Endodermal cell (in vitro differentiated cells): ENCODE measurements at regions not wholly inside any gene's neighbourhood (a gene's known extent, or its start where the extent isn't known, plus 50 kb on each side); places are given as distances from the start of the nearest gene placed in this dataset.
A peak's percentile ranks its signal among the peaks of the same experiment; 100 is the strongest.

Source experiments
- DNase-seq: peaks from one replicate; pipeline ENCODE4 v3.0.0-alpha.2; 2017
- H3K27ac ChIP-seq: 2 replicates; pipeline ENCODE4 v1.5.1; 2013; ENCODE audit warnings: mild to moderate bottlenecking, low read depth, low read length, moderate library complexity
- H3K27me3 ChIP-seq: 2 replicates; pipeline ENCODE4 v1.6.1; 2013; ENCODE audit warnings: mild to moderate bottlenecking, low read length, moderate library complexity; ENCODE audit not compliant: insufficient read depth, control insufficient read depth, poor library complexity, severe bottlenecking
- H3K36me3 ChIP-seq: 2 replicates; pipeline ENCODE4 v1.7.0; 2013; ENCODE audit warnings: mild to moderate bottlenecking, low read length, moderate library complexity; ENCODE audit not compliant: control insufficient read depth, insufficient read depth
- H3K4me1 ChIP-seq: one replicate; pipeline ENCODE4 v1.7.0; 2013; ENCODE audit warnings: low read length; ENCODE audit not compliant: control insufficient read depth, insufficient read depth
- H3K4me3 ChIP-seq: 2 replicates; pipeline ENCODE4 v1.5.1; 2013; ENCODE audit warnings: mild to moderate bottlenecking, low read length, moderate library complexity
- H3K9ac ChIP-seq: 2 replicates; pipeline ENCODE4 v1.6.1; 2013; ENCODE audit warnings: mild to moderate bottlenecking, low read length, moderate library complexity; ENCODE audit not compliant: poor library complexity, severe bottlenecking; ENCODE audit errors: extremely low read depth
- H3K9me3 ChIP-seq: 2 replicates; pipeline ENCODE4 v1.6.1; 2013; ENCODE audit warnings: mild to moderate bottlenecking, low read length, moderate library complexity; ENCODE audit not compliant: control insufficient read depth
- H3K27ac Mint-ChIP-seq: 2 replicates; pipeline ENCODE4 v1.8.0; 2020; ENCODE audit warnings: mixed read lengths
- H3K27me3 Mint-ChIP-seq: 2 replicates; pipeline ENCODE4 v1.8.0; 2021; ENCODE audit warnings: mild to moderate bottlenecking, mixed read lengths; ENCODE audit not compliant: insufficient read depth
- H3K36me3 Mint-ChIP-seq: 2 replicates; pipeline ENCODE4 v1.8.0; 2020; ENCODE audit warnings: low read depth, mixed read lengths
- H3K4me1 Mint-ChIP-seq: 2 replicates; pipeline ENCODE4 v1.8.0; 2020; ENCODE audit warnings: mixed read lengths
- H3K4me3 Mint-ChIP-seq: 2 replicates; pipeline ENCODE4 v1.8.0; 2020; ENCODE audit warnings: mild to moderate bottlenecking, moderate library complexity, mixed read lengths
- H3K9me3 Mint-ChIP-seq: 2 replicates; pipeline ENCODE4 v1.8.0; 2020; ENCODE audit warnings: mild to moderate bottlenecking, mixed read lengths
- WGBS, 2 experiments: methylation state at CpG; one replicate each; pipeline versions ENCODE4 v1.1.5 to v1.1.7; 2013; ENCODE audit warnings: missing lambda C conversion rate in 2 of 2, mixed read lengths in 1 of 2; ENCODE audit not compliant: insufficient coverage in 1 of 2, insufficient read length in 1 of 2; 5-methylcytosine and 5-hydroxymethylcytosine counted together
- TF ChIP-seq, protein P1 (sequence below): fragments of 200-600 bp; sonication (generic); conservative IDR thresholded peaks from 2 replicates; pipeline ENCODE4 v1.5.0; 2021; ENCODE audit warnings: antibody characterized with exemption, mild to moderate bottlenecking

DNA sequence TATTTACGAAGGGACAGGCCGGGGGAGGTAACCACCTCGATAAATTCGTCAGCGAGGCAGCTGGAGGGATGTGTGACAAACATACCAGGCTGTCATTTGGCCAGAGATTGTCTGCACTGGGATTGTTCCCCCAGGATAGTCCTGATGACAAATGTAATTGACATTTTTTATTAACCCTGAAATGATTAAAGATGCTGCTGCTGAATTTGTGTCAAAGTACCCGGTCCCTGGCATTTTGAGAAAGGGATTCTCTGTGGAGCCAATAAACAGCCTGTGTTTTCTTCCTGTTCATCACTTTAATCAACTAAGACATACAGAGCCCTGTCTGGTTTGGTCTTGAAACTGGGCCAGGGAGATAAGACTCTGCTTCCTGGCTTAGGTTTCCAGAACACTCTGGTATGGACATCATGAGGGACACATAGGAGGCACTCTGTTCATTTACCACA, 117.6 kb downstream of the SLC25A47 start:
- no peaks in the 10 kb centered on the region for H3K9me3 ChIP-seq
- TF ChIP-seq, protein P1, sequence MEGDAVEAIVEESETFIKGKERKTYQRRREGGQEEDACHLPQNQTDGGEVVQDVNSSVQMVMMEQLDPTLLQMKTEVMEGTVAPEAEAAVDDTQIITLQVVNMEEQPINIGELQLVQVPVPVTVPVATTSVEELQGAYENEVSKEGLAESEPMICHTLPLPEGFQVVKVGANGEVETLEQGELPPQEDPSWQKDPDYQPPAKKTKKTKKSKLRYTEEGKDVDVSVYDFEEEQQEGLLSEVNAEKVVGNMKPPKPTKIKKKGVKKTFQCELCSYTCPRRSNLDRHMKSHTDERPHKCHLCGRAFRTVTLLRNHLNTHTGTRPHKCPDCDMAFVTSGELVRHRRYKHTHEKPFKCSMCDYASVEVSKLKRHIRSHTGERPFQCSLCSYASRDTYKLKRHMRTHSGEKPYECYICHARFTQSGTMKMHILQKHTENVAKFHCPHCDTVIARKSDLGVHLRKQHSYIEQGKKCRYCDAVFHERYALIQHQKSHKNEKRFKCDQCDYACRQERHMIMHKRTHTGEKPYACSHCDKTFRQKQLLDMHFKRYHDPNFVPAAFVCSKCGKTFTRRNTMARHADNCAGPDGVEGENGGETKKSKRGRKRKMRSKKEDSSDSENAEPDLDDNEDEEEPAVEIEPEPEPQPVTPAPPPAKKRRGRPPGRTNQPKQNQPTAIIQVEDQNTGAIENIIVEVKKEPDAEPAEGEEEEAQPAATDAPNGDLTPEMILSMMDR = no peak
- H3K9ac ChIP-seq = no peak overlapping the region
- H3K36me3 Mint-ChIP-seq = no peaks in the 10 kb centered on the region
- no peaks in the 10 kb centered on the region for H3K36me3 ChIP-seq
- peak; percentile 25 for DNase-seq
- H3K27me3 ChIP-seq = no peaks in the 10 kb centered on the region
- H3K4me3 Mint-ChIP-seq = no peak overlapping the region
- H3K4me1 Mint-ChIP-seq = peaks cover 24% of the 10 kb centered on the region
- H3K27me3 Mint-ChIP-seq = peaks cover 1% of the 10 kb centered on the region
- H3K27ac ChIP-seq = no peak overlapping the region
- no peaks in the 10 kb centered on the region for H3K9me3 Mint-ChIP-seq
- 93 to 94% methylated on average over 6 of the region's 6 CpGs for WGBS, 2 experiments
- H3K4me3 ChIP-seq = no peak overlapping the region
- H3K4me1 ChIP-seq = no peaks in the 10 kb centered on the region
- peak overlapping the region; percentile 66 for H3K27ac Mint-ChIP-seq

DNA sequence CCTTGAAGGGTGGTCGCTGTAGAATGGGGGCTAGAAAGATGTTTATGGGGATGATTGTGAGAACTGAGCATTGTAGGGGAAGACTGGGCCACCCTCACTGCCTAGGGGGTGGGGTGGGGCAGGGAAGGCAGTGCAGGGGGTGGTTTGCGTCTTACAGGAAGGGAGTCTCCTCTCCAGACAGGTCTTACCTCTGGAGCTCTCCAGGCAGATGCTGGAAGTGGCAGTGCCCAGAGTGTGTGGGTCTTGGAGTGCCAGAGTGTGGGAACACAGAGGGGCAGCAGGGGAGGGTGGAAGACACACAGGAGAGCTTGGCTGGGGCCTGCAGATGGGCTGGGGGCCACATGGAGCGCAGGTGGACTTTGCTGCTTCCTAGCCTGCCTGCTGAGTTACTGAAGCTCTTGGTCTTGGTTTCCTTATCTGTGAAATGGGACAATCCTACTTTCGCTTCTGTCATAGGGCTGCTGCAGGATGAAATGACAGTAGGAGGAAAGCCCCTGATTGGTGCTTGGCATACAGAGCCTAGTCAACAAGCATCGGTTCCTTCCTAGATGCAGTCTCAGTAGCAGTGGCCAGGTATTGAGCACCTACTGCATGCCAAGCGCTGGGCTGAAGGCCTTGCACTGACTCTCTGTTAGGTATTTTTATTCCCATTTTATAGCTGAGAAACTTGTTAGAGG, 118.3 kb downstream of the SLC25A47 start:
- Histone ChIP-seq H3K4me3 (no peak overlapping the region), H3K27me3 (no peaks in the 10 kb centered on the region), H3K4me1 (no peaks in the 10 kb centered on the region), H3K9me3 (no peaks in the 10 kb centered on the region), H3K9ac (no peak overlapping the region), H3K27ac (no peak overlapping the region), H3K36me3 (no peaks in the 10 kb centered on the region)
- Mint-ChIP-seq H3K4me3 (no peak overlapping the region), H3K27me3 (peaks cover 1% of the 10 kb centered on the region), H3K4me1 (peaks cover 19% of the 10 kb centered on the region), H3K27ac (peak overlapping the region; percentile 48), H3K9me3 (no peaks in the 10 kb centered on the region), H3K36me3 (no peaks in the 10 kb centered on the region)
- DNase-seq = no peak
- TF ChIP-seq, protein P1 = no peak
- WGBS, 2 experiments = 92 to 96% methylated on average over 5 to 6 of the region's 6 CpGs

DNA sequence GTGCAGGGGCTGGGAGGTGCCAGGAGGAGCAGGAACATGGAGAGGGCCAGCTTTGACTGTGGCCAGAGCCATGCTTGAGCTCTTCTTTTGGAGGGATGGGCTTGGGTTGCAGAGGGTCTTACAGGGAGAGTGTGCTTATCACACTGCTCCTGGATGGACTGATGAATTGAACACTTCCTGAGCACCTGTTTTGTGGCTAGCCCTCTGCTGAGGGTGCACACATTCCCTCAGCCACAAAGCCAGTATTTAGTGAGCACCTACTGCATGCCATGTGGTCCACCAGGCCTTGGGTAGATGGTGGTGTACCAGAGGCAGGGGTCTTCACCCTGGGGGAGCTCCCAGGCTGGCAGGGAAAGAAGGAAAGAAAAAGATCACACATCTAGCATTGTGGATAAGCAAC, 118.9 kb downstream of the SLC25A47 start:
- TF ChIP-seq, protein P1 = no peak
- no peaks in the 10 kb centered on the region for H3K9me3 ChIP-seq
- H3K4me1 ChIP-seq = no peaks in the 10 kb centered on the region
- peak; percentile 30 for DNase-seq
- H3K27me3 ChIP-seq = no peaks in the 10 kb centered on the region
- H3K4me1 Mint-ChIP-seq = peaks cover 19% of the 10 kb centered on the region
- no peaks in the 10 kb centered on the region for H3K36me3 ChIP-seq
- peaks cover 1% of the 10 kb centered on the region for H3K27me3 Mint-ChIP-seq
- H3K4me3 Mint-ChIP-seq = no peak overlapping the region
- no peak overlapping the region for H3K27ac Mint-ChIP-seq
- no peak overlapping the region for H3K9ac ChIP-seq
- no peaks in the 10 kb centered on the region for H3K9me3 Mint-ChIP-seq
- no peak overlapping the region for H3K27ac ChIP-seq
- H3K36me3 Mint-ChIP-seq = no peaks in the 10 kb centered on the region
- H3K4me3 ChIP-seq = no peak overlapping the region
